Vagina (tissue), 2 donors: ENCODE measurements at regions not wholly inside any gene's neighbourhood (a gene's known extent, or its start where the extent isn't known, plus 50 kb on each side); places are given as distances from the start of the nearest gene placed in this dataset.

Experiments used
- CTCF ChIP-seq, 3 experiments: fragments of 450-650 bp in 2 of 3; fragments of 200-600 bp in 1 of 3; sonication (generic) in 1 of 3; IDR thresholded peaks; one replicate each; pipeline ENCODE4 v1.5.1; 2017 to 2019; ENCODE audit warnings: antibody characterized with exemption in 3 of 3, mild to moderate bottlenecking in 2 of 3, moderate library complexity in 2 of 3
- POLR2A ChIP-seq, 2 donors: fragments of 450-650 bp; IDR thresholded peaks; one replicate each; pipeline ENCODE4 v1.6.1; 2017; ENCODE audit warnings: antibody characterized with exemption in 2 of 2, mild to moderate bottlenecking in 2 of 2, moderate library complexity in 2 of 2

- TF ChIP-seq POLR2A (IDR thresholded peaks at IDR 0.05) (no peak), CTCF (IDR thresholded peaks at IDR 0.05) (no peak)
These were observed 258.9 kb upstream of the IRX2 start for GRCh38 chr5:3010301-3010952.
